ENCODE measurements at regions not wholly inside any gene's neighbourhood (a gene's known extent, or its start where the extent isn't known, plus 50 kb on each side); places are given as distances from the start of the nearest gene placed in this dataset.

GRCh38 chr2:145690183-145690778, 1170.4 kb upstream of the ZEB2 start:
- in situ Hi-C loops (cut with HindIII; ENCODE audit: low pct_unique_long_range_greater_than_20kb, low sequenced_read_pairs) = no loop called here
- no peak for ATAC-seq
- intact Hi-C loops (cut with micrococcal nuclease; ENCODE audit: unreplicated experiment) = no loop called here
- CTCF ChIA-PET = no interaction called here
- no peaks in the 10 kb centered on the region for H3K9me3 ChIP-seq (ENCODE audit: control insufficient read depth, insufficient read depth, low read depth, low read length)
- no peaks in the 10 kb centered on the region for H3K36me3 ChIP-seq (ENCODE audit: control insufficient read depth, insufficient read depth, low read length)
- TF ChIP-seq CTCF (IDR thresholded peaks at IDR 0.05) (no peak), SIN3A (IDR thresholded peaks at IDR 0.05; ENCODE audit: borderline replicate concordance, insufficient read depth, low read depth, low read length) (no peak), REST (IDR thresholded peaks at IDR 0.05; ENCODE audit: insufficient read depth in 1 of 2, low read depth in 2 of 2, low read length in 1 of 2) (no peak), TCF7L2 (IDR thresholded peaks at IDR 0.05; ENCODE audit: low read depth, low read length) (no peak), POLR2AphosphoS5 (IDR thresholded peaks at IDR 0.05; ENCODE audit: low read depth, low read length) (no peak)
- no peaks in the 10 kb centered on the region for H3K4me1 ChIP-seq (ENCODE audit: control insufficient read depth, insufficient read depth, low read length)
- POLR2A ChIA-PET = no interaction called here
- H3K27ac ChIP-seq (ENCODE audit: low read length) = no peak overlapping the region
- H3K4me3 ChIP-seq (ENCODE audit: low read depth in 2 of 2, low read length in 2 of 2) = no peak overlapping the region
- BruUV-seq (replicated peaks) = no TSS peak
- no peaks in the 10 kb centered on the region for H3K27me3 ChIP-seq (ENCODE audit: control insufficient read depth, insufficient read depth, low read length)
- no peak for DNase-seq (ENCODE audit: low read depth, low spot score)

GRCh38 chr2:145689277-145689676, 1169.4 kb upstream of the ZEB2 start:
- in situ Hi-C loops (cut with HindIII; ENCODE audit: low pct_unique_long_range_greater_than_20kb, low sequenced_read_pairs) (no loop called here), intact Hi-C loops (cut with micrococcal nuclease; ENCODE audit: unreplicated experiment) (no loop called here)
- ChIA-PET CTCF (no interaction called here), POLR2A (no interaction called here)
- DNase-seq (ENCODE audit: low read depth, low spot score) = no peak
- TF ChIP-seq REST (IDR thresholded peaks at IDR 0.05; ENCODE audit: insufficient read depth in 1 of 2, low read depth in 2 of 2, low read length in 1 of 2) (no peak), SIN3A (IDR thresholded peaks at IDR 0.05; ENCODE audit: borderline replicate concordance, insufficient read depth, low read depth, low read length) (no peak), TCF7L2 (IDR thresholded peaks at IDR 0.05; ENCODE audit: low read depth, low read length) (no peak), CTCF (IDR thresholded peaks at IDR 0.05) (no peak), POLR2AphosphoS5 (IDR thresholded peaks at IDR 0.05; ENCODE audit: low read depth, low read length) (no peak)
- Histone ChIP-seq H3K27ac (ENCODE audit: low read length) (no peak overlapping the region), H3K9me3 (ENCODE audit: control insufficient read depth, insufficient read depth, low read depth, low read length) (no peaks in the 10 kb centered on the region), H3K4me3 (ENCODE audit: low read depth in 2 of 2, low read length in 2 of 2) (no peak overlapping the region), H3K27me3 (ENCODE audit: control insufficient read depth, insufficient read depth, low read length) (no peaks in the 10 kb centered on the region), H3K36me3 (ENCODE audit: control insufficient read depth, insufficient read depth, low read length) (no peaks in the 10 kb centered on the region), H3K4me1 (ENCODE audit: control insufficient read depth, insufficient read depth, low read length) (no peaks in the 10 kb centered on the region)
- no peak for ATAC-seq
- no TSS peak for BruUV-seq (replicated peaks)
